IPS-18c (cell line): ENCODE measurements at regions not wholly inside any gene's neighbourhood (a gene's known extent, or its start where the extent isn't known, plus 50 kb on each side); places are given as distances from the start of the nearest gene placed in this dataset.

ENCODE experiments used
- H3K4me3 ChIP-seq: 2 replicates; pipeline ENCODE4 v1.7.0; 2013; ENCODE audit warnings: low read depth, mild to moderate bottlenecking, low read length, moderate library complexity; ENCODE audit not compliant: insufficient read depth
- H3K9me3 ChIP-seq: one replicate; pipeline ENCODE4 v1.6.1; 2013; ENCODE audit warnings: mild to moderate bottlenecking, low read length, moderate library complexity; ENCODE audit not compliant: control insufficient read depth, insufficient read depth

GRCh38 chr7:41000042-41000441 lies 702.8 kb downstream of the INHBA start:
- Histone ChIP-seq H3K9me3 (no peaks in the 10 kb centered on the region), H3K4me3 (no peak overlapping the region)

GRCh38 chr7:40996233-40996677 lies 706.6 kb downstream of the INHBA start:
- H3K4me3 ChIP-seq = no peak overlapping the region
- H3K9me3 ChIP-seq = peaks cover 4% of the 10 kb centered on the region

GRCh38 chr7:40990841-40991240 lies 712.0 kb downstream of the INHBA start:
- H3K4me3 ChIP-seq = no peak overlapping the region
- peaks cover 4% of the 10 kb centered on the region for H3K9me3 ChIP-seq

DNA sequence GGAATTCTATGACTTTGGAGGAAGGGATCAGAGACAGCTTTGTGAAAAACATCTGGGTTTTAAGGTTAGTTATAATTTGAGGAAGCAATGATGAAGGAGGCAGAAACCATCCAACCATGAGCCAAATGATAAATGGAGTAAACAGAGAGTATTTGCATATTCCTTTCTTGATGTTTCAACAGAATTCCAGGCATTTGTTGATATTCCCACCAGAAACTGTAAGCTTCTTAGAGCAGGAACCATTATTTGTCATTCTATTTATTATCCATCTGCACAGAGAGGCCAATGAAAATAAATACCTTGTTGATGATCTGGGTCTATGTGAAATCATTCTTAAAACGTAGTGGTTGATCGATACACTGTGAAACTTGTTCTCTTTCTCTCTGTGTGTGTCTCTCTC lies 715.3 kb downstream of the INHBA start:
- Histone ChIP-seq H3K9me3 (no peaks in the 10 kb centered on the region), H3K4me3 (no peak overlapping the region)

DNA sequence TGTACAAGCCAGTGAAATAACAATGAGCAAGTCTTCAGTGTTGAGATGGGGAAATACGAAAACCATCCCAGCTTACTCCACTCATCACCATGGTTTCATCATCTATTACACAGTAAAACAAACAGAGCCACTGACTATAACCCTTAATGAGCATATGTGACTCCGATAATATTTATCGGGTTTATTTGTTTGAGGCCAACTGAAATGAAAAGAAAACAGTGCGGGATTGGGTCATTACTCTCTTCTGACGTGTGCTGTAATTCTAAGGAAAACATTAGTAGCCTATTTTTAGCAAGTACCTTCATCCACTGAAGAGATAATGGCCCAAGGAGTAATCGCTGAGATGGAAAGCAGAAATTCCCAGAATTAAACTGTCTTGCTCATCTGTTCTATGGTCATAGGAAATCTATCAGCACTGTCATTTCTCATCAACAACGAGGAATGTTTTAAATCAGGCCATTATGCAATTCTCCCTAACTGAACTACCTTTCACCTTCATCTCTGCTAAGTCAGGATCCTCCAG lies 716.5 kb downstream of the INHBA start:
- Histone ChIP-seq H3K9me3 (no peaks in the 10 kb centered on the region), H3K4me3 (no peak overlapping the region)

DNA sequence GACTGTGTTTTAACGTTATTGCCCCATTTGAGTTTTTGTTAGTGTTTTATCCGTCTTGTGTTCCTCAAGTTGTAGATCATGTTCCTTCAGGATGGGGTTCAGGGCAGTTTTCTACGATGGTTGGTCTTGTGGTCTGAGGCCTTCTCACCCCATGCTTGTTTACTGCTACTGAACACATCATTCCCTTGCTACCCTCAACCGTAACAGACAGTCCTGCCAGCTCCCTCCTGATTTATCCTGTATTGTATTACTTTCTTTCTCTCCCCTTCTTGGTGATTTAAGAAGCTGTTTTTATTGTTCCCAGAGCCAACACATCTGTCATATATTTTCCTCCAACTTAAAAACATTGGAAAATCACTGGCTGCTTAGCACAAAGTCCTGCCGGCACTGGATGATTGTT lies 719.8 kb downstream of the INHBA start:
- H3K9me3 ChIP-seq = no peaks in the 10 kb centered on the region
- no peak overlapping the region for H3K4me3 ChIP-seq

- no peaks in the 10 kb centered on the region for H3K9me3 ChIP-seq
- H3K4me3 ChIP-seq = no peak overlapping the region
Observed at GRCh38 chr7:40979296-40979695, 723.6 kb downstream of the INHBA start.

GRCh38 chr7:40978047-40978446 lies 724.8 kb downstream of the INHBA start:
- Histone ChIP-seq H3K9me3 (no peaks in the 10 kb centered on the region), H3K4me3 (no peak overlapping the region)

DNA sequence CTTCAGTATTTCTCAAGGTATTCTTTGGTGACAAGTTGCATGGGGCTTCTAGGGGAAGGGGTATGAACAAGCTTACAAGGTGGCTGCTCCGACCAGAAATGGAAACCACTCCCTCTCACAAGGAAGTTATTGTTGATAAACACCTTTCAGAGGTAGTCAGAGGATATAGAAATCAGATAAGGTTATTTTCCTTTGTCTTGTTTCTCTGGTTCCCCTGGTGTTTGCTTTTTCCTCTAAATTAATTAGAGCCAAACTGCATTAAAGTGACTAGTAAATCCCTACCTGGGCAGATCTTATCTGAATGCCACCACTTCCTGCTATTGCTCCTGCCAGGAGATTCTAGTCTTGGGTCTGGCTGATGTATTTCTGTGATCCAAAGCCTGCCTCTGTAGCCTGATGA lies 725.4 kb downstream of the INHBA start:
- Histone ChIP-seq H3K4me3 (no peak overlapping the region), H3K9me3 (no peaks in the 10 kb centered on the region)

- Histone ChIP-seq H3K4me3 (no peak overlapping the region), H3K9me3 (no peaks in the 10 kb centered on the region)
Observed at GRCh38 chr7:40972426-40972825, 730.5 kb downstream of the INHBA start.

- no peak overlapping the region for H3K4me3 ChIP-seq
Observed at GRCh38 chr7:40969641-40970040, 733.2 kb downstream of the INHBA start.

DNA sequence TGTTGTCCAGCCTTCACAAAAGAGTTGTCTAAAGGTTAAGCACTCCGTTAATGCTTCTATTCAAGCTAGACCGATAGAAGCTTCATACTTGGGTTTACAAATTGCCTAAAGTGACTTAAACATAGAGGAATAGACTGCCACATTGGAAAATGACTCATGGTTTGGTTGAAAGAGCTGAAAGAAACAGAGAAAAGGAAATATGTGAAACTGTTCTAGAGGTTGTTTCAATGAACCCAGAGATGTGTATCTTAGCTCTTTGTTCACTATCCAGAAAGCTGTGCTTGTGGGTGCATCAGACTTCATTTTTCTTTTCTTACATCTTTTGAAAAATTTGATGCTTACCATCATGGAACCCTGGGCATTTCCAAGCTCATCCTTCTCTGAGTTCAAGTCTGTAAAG lies 736.2 kb downstream of the INHBA start:
- Histone ChIP-seq H3K4me3 (no peak overlapping the region), H3K9me3 (peaks cover 4% of the 10 kb centered on the region)

More at GRCh38 chr7:40969641-40970040, 733.2 kb downstream of the INHBA start:
- H3K9me3 ChIP-seq = peaks cover 4% of the 10 kb centered on the region

DNA sequence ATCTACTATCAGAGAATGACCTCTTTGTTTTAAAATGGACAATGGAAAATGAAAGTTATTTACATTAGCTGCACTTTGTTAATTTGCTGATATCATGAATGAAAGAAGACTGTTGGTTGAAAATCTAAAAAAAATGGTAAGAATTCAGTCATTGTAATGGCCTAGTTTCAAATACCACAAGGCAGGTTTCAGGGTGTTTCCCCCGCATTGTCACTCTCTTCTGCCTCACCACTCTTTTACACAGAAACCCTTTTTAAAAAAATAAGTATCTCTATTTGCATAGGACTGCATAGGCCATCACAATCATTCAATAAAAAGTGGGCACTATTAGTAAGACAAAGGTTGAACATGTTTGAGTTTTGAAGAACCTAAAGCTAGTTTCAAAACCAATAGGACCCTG lies 737.1 kb downstream of the INHBA start:
- Histone ChIP-seq H3K9me3 (peaks cover 4% of the 10 kb centered on the region), H3K4me3 (no peak overlapping the region)

DNA sequence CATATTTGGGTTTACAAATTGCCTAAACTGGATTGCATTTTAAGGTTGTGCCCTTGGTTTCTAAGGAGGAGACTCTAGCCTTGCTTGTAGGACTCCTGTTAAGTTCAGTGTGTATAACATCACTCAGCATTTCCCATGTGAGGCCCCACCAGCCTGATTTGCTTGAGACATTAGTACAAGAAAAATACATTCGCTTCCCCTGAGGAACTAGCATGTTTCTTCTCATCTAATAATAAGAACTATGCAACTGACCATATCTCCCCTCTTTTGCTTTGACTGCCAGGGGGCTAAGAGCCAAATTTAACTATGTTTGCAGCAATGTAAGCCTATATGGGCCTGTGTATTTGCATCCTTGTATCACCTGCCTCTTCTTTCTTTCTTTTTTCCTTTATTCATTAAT lies 737.9 kb downstream of the INHBA start:
- Histone ChIP-seq H3K4me3 (no peak overlapping the region), H3K9me3 (peaks cover 4% of the 10 kb centered on the region)

- H3K9me3 ChIP-seq = peaks cover 4% of the 10 kb centered on the region
- H3K4me3 ChIP-seq = no peak overlapping the region
Observed at GRCh38 chr7:40964610-40965009, 738.3 kb downstream of the INHBA start.

GRCh38 chr7:40959955-40960354 lies 742.9 kb downstream of the INHBA start:
- Histone ChIP-seq H3K9me3 (no peaks in the 10 kb centered on the region), H3K4me3 (no peak overlapping the region)

- Histone ChIP-seq H3K9me3 (no peaks in the 10 kb centered on the region), H3K4me3 (no peak overlapping the region)
Observed at GRCh38 chr7:40948239-40948638, 754.7 kb downstream of the INHBA start.

DNA sequence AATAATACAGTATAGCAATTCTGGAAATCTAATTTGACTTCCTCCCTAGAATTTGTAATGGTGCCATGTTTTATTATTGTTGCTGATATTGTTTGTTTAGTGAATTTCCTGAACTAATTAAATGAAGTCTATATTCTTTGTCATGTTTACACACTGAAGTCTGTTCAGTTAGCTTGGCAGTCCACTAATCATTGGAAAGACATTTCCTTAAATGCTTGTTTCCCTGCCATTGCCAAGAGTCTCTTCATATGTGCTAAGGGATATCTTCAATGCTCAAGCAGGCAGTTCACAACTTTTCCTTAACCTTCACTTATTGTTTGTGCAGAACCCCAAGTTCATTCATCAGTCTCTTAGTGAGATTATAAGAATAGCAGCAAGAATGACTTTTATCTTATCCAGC lies 755.3 kb downstream of the INHBA start:
- no peak overlapping the region for H3K4me3 ChIP-seq
- no peaks in the 10 kb centered on the region for H3K9me3 ChIP-seq

- no peaks in the 10 kb centered on the region for H3K9me3 ChIP-seq
- H3K4me3 ChIP-seq = no peak overlapping the region
Observed at GRCh38 chr7:40946549-40946948, 756.3 kb downstream of the INHBA start.
